ENCODE measurements at regions not wholly inside any gene's neighbourhood (a gene's known extent, or its start where the extent isn't known, plus 50 kb on each side); places are given as distances from the start of the nearest gene placed in this dataset.

DNA sequence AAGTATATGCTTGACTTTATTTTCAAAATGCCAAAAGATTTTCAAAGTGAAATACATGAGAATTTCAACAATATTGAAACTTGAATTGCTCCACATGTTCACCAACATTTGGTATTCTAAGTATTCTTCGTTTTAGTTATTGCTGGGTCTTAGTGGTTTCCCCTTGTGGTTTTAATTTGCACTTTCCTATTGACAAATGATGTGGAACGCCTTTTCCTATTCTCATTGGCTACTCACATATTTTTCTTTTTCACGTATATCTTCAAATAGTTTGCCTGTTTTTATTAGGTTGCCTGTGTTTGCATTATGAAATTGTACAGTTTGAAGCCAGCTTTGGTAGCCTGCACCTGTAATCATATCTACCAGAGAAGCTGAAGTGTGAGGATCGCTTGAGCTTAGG is 405.7 kb upstream of the IRX2 start:
- TF ChIP-seq EZH2phosphoT487 (IDR thresholded peaks at IDR 0.05; ENCODE audit: insufficient read depth, low read depth) (no peak), EZH2 (IDR thresholded peaks at IDR 0.05; ENCODE audit: insufficient read depth, poor library complexity, severe bottlenecking) (no peak)
- Histone ChIP-seq H3K9me3 (ENCODE audit: low read depth) (no peaks in the 10 kb centered on the region), H3K4me1 (ENCODE audit: insufficient read depth) (no peaks in the 10 kb centered on the region), H3K36me3 (ENCODE audit: low read depth) (no peaks in the 10 kb centered on the region), H4K20me1 (ENCODE audit: insufficient read depth) (no peaks in the 10 kb centered on the region), H3F3A (ENCODE audit: insufficient read depth) (no peaks in the 10 kb centered on the region), H3K79me2 (ENCODE audit: insufficient read depth) (no peaks in the 10 kb centered on the region), H3K27ac (no peak overlapping the region), H3K9ac (no peak overlapping the region), H2AFZ (no peak overlapping the region), H3K4me2 (ENCODE audit: unreplicated experiment) (no peak overlapping the region), H3K9me2 (ENCODE audit: insufficient read depth) (no peaks in the 10 kb centered on the region), H3K27me3 (replicated peaks; ENCODE audit: insufficient read depth) (no peaks in the 10 kb centered on the region), H3K4me3 (no peak overlapping the region)
- no peak for DNase-seq
- WGBS, 2 experiments (ENCODE audit: low coverage in 1 of 2, low lambda C conversion rate in 2 of 2, missing lambda C conversion rate in 2 of 2): 11 to 12% methylated on average over 4 of the region's 4 CpGs
- in situ Hi-C loops (cut with MboI): no loop called here

DNA sequence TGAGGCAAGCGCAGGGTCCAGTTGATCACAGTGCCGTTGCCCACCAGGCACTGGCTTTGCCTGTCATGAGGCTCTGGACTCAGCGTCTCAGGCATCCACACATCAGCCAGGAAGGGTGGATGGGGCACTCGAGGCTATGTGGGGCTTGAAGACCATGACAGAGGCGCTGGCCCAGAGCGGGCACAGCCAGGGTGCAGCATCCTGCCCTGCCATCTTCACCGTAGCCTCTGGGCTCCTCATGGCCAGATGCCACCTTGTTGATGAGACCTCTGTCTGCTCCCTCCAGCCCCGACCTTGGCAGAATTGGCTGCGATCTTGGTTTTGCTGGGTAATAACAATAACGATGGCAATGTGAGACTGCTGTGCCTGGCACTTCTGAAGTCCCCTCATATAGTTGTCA is 404.2 kb upstream of the IRX2 start:
- H3K9me2 ChIP-seq (ENCODE audit: insufficient read depth): no peaks in the 10 kb centered on the region
- H3K36me3 ChIP-seq (ENCODE audit: low read depth): no peaks in the 10 kb centered on the region
- H3K27ac ChIP-seq: no peak overlapping the region
- no peak overlapping the region for H3K4me2 ChIP-seq (ENCODE audit: unreplicated experiment)
- in situ Hi-C loops (cut with MboI): no loop called here
- no peak overlapping the region for H3K9ac ChIP-seq
- no peak overlapping the region for H3K4me3 ChIP-seq
- H4K20me1 ChIP-seq (ENCODE audit: insufficient read depth): no peaks in the 10 kb centered on the region
- no peak overlapping the region for H2AFZ ChIP-seq
- H3F3A ChIP-seq (ENCODE audit: insufficient read depth): no peaks in the 10 kb centered on the region
- H3K79me2 ChIP-seq (ENCODE audit: insufficient read depth): no peaks in the 10 kb centered on the region
- WGBS, 2 experiments (ENCODE audit: low coverage in 1 of 2, low lambda C conversion rate in 2 of 2, missing lambda C conversion rate in 2 of 2): 40 to 41% methylated on average over 10 of the region's 10 CpGs
- no peak for DNase-seq
- TF ChIP-seq EZH2 (IDR thresholded peaks at IDR 0.05; ENCODE audit: insufficient read depth, poor library complexity, severe bottlenecking) (no peak), EZH2phosphoT487 (IDR thresholded peaks at IDR 0.05; ENCODE audit: insufficient read depth, low read depth) (no peak)
- no peaks in the 10 kb centered on the region for H3K4me1 ChIP-seq (ENCODE audit: insufficient read depth)
- H3K27me3 ChIP-seq (replicated peaks; ENCODE audit: insufficient read depth): no peaks in the 10 kb centered on the region
- no peaks in the 10 kb centered on the region for H3K9me3 ChIP-seq (ENCODE audit: low read depth)

DNA sequence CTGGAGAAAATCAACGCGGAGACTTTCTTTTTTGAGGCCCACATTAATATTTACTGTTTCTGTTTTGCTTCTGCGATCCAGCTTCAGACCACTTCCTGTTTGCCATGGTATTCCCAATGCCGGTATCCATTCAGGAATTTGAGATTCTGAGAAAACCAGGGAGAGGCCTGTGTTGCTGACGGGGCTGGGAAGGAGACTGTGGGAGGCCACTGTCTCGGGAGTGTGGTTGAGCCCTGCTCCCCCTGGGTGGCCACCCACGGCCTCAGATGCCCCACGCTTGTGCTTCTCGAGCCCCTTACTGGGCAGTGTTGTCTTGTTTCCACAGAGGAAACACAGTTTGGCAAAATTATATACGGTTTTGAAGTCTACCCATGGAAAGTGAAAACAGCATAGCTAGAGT is 403.6 kb upstream of the IRX2 start:
- H3F3A ChIP-seq (ENCODE audit: insufficient read depth): no peaks in the 10 kb centered on the region
- H3K9me2 ChIP-seq (ENCODE audit: insufficient read depth): no peaks in the 10 kb centered on the region
- no peaks in the 10 kb centered on the region for H4K20me1 ChIP-seq (ENCODE audit: insufficient read depth)
- H3K4me3 ChIP-seq: no peak overlapping the region
- TF ChIP-seq EZH2phosphoT487 (IDR thresholded peaks at IDR 0.05; ENCODE audit: insufficient read depth, low read depth): no peak
- no peak for TF ChIP-seq EZH2 (IDR thresholded peaks at IDR 0.05; ENCODE audit: insufficient read depth, poor library complexity, severe bottlenecking)
- H3K9ac ChIP-seq: no peak overlapping the region
- no peaks in the 10 kb centered on the region for H3K4me1 ChIP-seq (ENCODE audit: insufficient read depth)
- no peak overlapping the region for H3K4me2 ChIP-seq (ENCODE audit: unreplicated experiment)
- no peak for DNase-seq
- H3K27ac ChIP-seq: no peak overlapping the region
- H2AFZ ChIP-seq: no peak overlapping the region
- H3K36me3 ChIP-seq (ENCODE audit: low read depth): no peaks in the 10 kb centered on the region
- H3K9me3 ChIP-seq (ENCODE audit: low read depth): no peaks in the 10 kb centered on the region
- whole genome bisulfite sequencing, 2 experiments (ENCODE audit: low coverage in 1 of 2, low lambda C conversion rate in 2 of 2, missing lambda C conversion rate in 2 of 2): 20 to 27% methylated on average over 10 of the region's 10 CpGs
- no peaks in the 10 kb centered on the region for H3K79me2 ChIP-seq (ENCODE audit: insufficient read depth)
- in situ Hi-C loops (cut with MboI): no loop called here
- H3K27me3 ChIP-seq (replicated peaks; ENCODE audit: insufficient read depth): no peaks in the 10 kb centered on the region

DNA sequence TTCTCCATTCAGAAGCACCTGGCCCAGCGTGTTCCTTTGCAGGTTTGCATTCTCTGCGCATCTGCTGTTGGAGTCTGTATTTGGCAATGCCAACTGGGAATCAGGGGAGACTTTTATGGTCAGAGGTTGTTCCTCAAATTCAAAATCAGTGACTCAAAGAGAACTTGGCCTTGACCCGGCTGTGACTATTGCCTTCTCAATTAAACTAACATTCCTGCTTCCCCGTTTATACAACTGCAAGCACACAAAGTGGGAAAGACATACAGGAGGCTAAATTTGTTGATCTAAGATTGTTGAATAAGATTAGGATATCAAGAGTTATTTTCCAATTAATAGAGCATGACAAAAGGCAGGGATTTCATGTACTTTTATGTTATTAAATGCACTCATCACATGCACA is 402.4 kb upstream of the IRX2 start:
- H3K79me2 ChIP-seq (ENCODE audit: insufficient read depth): no peaks in the 10 kb centered on the region
- H3K9me2 ChIP-seq (ENCODE audit: insufficient read depth): no peaks in the 10 kb centered on the region
- 7% methylated on average over 4 of the region's 4 CpGs for whole genome bisulfite sequencing, 2 experiments (ENCODE audit: low coverage in 1 of 2, low lambda C conversion rate in 2 of 2, missing lambda C conversion rate in 2 of 2)
- H3K36me3 ChIP-seq (ENCODE audit: low read depth): no peaks in the 10 kb centered on the region
- no peak overlapping the region for H3K4me2 ChIP-seq (ENCODE audit: unreplicated experiment)
- H4K20me1 ChIP-seq (ENCODE audit: insufficient read depth): no peaks in the 10 kb centered on the region
- in situ Hi-C loops (cut with MboI): no loop called here
- no peak overlapping the region for H3K4me3 ChIP-seq
- H3K4me1 ChIP-seq (ENCODE audit: insufficient read depth): no peaks in the 10 kb centered on the region
- no peaks in the 10 kb centered on the region for H3F3A ChIP-seq (ENCODE audit: insufficient read depth)
- no peaks in the 10 kb centered on the region for H3K9me3 ChIP-seq (ENCODE audit: low read depth)
- no peaks in the 10 kb centered on the region for H3K27me3 ChIP-seq (replicated peaks; ENCODE audit: insufficient read depth)
- TF ChIP-seq EZH2 (IDR thresholded peaks at IDR 0.05; ENCODE audit: insufficient read depth, poor library complexity, severe bottlenecking) (no peak), EZH2phosphoT487 (IDR thresholded peaks at IDR 0.05; ENCODE audit: insufficient read depth, low read depth) (no peak)
- no peak overlapping the region for H2AFZ ChIP-seq
- no peak overlapping the region for H3K27ac ChIP-seq
- no peak for DNase-seq
- no peak overlapping the region for H3K9ac ChIP-seq

DNA sequence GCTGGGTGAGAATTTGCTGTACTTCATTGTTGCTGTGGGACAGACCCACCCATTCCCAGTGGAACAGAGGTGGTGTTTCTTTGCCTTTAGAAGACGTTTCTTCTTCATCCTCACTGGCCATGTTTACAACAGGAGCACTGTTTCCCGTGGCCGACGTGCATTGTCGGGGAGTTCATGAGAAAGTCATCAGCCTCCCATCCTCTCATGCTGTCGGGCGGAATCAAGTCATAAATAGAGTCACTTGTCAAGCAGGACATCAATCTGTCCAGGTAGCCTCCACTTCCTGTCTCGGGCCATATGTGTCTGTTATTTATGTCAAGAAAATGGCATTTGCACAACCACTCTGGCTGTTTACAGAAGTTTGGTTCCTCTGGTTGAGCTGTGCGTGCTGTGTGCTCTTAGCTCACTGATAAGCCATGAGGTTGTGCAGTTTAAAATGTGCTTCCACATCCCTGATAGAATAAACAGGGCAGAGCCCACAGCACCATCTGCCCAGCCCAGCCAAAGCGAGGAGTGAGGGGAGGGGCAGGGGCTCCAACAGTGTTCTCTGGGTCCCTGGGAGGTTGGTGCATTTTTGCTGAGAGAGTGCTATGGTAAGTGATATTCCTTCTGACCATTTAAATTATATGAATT is 401.9 kb upstream of the IRX2 start:
- Histone ChIP-seq H3K36me3 (ENCODE audit: low read depth) (no peaks in the 10 kb centered on the region), H3K9me2 (ENCODE audit: insufficient read depth) (no peaks in the 10 kb centered on the region), H3K9ac (no peak overlapping the region), H3K4me2 (ENCODE audit: unreplicated experiment) (no peak overlapping the region), H3K27ac (no peak overlapping the region), H3K4me3 (no peak overlapping the region), H3K4me1 (ENCODE audit: insufficient read depth) (no peaks in the 10 kb centered on the region), H3K27me3 (replicated peaks; ENCODE audit: insufficient read depth) (no peaks in the 10 kb centered on the region), H3F3A (ENCODE audit: insufficient read depth) (no peaks in the 10 kb centered on the region), H3K79me2 (ENCODE audit: insufficient read depth) (no peaks in the 10 kb centered on the region), H2AFZ (no peak overlapping the region), H3K9me3 (ENCODE audit: low read depth) (no peaks in the 10 kb centered on the region), H4K20me1 (ENCODE audit: insufficient read depth) (no peaks in the 10 kb centered on the region)
- in situ Hi-C loops (cut with MboI): no loop called here
- TF ChIP-seq EZH2 (IDR thresholded peaks at IDR 0.05; ENCODE audit: insufficient read depth, poor library complexity, severe bottlenecking) (no peak), EZH2phosphoT487 (IDR thresholded peaks at IDR 0.05; ENCODE audit: insufficient read depth, low read depth) (no peak)
- no peak for DNase-seq
- 46 to 51% methylated on average over 10 of the region's 10 CpGs for WGBS, 2 experiments (ENCODE audit: low coverage in 1 of 2, low lambda C conversion rate in 2 of 2, missing lambda C conversion rate in 2 of 2)

Data from GM23248 (cell line).